ENCODE measurements at regions not wholly inside any gene's neighbourhood (a gene's known extent, or its start where the extent isn't known, plus 50 kb on each side); places are given as distances from the start of the nearest gene placed in this dataset.

- no peaks in the 10 kb centered on the region for H3K79me2 ChIP-seq (ENCODE audit: control insufficient read depth, insufficient read depth, low read length)
- no peaks in the 10 kb centered on the region for H3K4me1 ChIP-seq (replicated peaks in 1 of 2; ENCODE audit: control insufficient read depth in 2 of 2, insufficient read depth in 2 of 2, low read length in 2 of 2)
- no peak overlapping the region for H3K9ac ChIP-seq (ENCODE audit: insufficient read depth in 1 of 2, low read depth in 2 of 2, low read length in 2 of 2)
- no peaks in the 10 kb centered on the region for H4K20me1 ChIP-seq (replicated peaks; ENCODE audit: control insufficient read depth, insufficient read depth, low read length)
- CTCF ChIA-PET (ENCODE audit: low intra/inter-chr PET ratio), result no interaction called here
- no peaks in the 10 kb centered on the region for H3K9me3 ChIP-seq (replicated peaks; ENCODE audit: control insufficient read depth, insufficient read depth, low read depth, low read length)
- TF ChIP-seq, protein P1, sequence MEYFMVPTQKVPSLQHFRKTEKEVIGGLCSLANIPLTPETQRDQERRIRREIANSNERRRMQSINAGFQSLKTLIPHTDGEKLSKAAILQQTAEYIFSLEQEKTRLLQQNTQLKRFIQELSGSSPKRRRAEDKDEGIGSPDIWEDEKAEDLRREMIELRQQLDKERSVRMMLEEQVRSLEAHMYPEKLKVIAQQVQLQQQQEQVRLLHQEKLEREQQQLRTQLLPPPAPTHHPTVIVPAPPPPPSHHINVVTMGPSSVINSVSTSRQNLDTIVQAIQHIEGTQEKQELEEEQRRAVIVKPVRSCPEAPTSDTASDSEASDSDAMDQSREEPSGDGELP (CRISPR knock-in tag; IDR thresholded peaks at IDR 0.05; ENCODE audit: borderline replicate concordance), result no peak
- TF ChIP-seq GTF2B (IDR thresholded peaks at IDR 0.05; ENCODE audit: extremely low read depth, insufficient read length), result no peak
- H2AFZ ChIP-seq (ENCODE audit: low read depth, low read length), result no peak overlapping the region
- H3K9me1 ChIP-seq (ENCODE audit: control insufficient read depth, insufficient read depth, low read length), result no peaks in the 10 kb centered on the region
- H3K4me3 ChIP-seq, result no peak overlapping the region
- DNase-seq (ENCODE audit: extremely low read depth in 1 of 4, low spot score in 3 of 4) (no peak), ATAC-seq (no peak), FAIRE-seq (no peak)
- POLR2A ChIA-PET, result no interaction called here
- no peaks in the 10 kb centered on the region; the same call in 2 of the 3 replicates for H3K36me3 ChIP-seq (ENCODE audit: control insufficient read depth, insufficient read depth, low read length)
- BruUV-seq (replicated peaks), result no TSS peak
- intact Hi-C loops (cut with micrococcal nuclease) (no loop called here), in situ Hi-C loops (cut with MboI) (no loop called here)
- H3K27ac ChIP-seq (ENCODE audit: extremely low read depth, low read depth, low read length), result no peak overlapping the region
- no peaks in the 10 kb centered on the region for H3K27me3 ChIP-seq (ENCODE audit: control insufficient read depth in 2 of 2, insufficient read depth in 2 of 2, low read length in 2 of 2)
- no peak overlapping the region for H3K4me2 ChIP-seq (ENCODE audit: insufficient read depth, low read length)
- 8% methylated on average over 5 of the region's 5 CpGs for WGBS (ENCODE audit: insufficient coverage, low coverage, missing lambda C conversion rate)
Observed at GRCh38 chr1:196160066-196160795, 448.0 kb downstream of the KCNT2 start.

DNA sequence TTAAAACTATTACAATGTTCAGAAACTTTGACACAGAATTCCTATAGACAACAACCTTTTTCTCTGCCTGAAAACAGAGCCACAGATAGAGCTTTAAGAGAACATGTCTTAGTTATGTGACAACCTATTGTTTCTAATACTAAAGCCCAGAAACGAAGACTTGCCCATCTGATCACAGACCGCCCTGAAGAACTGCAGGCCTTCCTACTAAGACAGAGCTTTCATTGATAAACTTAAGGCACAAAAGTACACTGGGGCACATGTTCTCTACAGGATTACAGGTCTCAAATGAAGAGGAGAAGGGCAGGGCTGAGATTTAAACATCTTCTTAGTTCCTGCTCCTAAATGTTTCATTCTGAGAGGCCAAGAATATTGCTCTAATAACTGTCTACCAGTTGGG is 452.7 kb downstream of the KCNT2 start:
- H3K9ac ChIP-seq (ENCODE audit: insufficient read depth in 1 of 2, low read depth in 2 of 2, low read length in 2 of 2), result no peak overlapping the region
- no peaks in the 10 kb centered on the region; the same call in 1 of the 2 replicates for H3K9me3 ChIP-seq (replicated peaks; ENCODE audit: control insufficient read depth, insufficient read depth, low read depth, low read length)
- H3K4me2 ChIP-seq (ENCODE audit: insufficient read depth, low read length), result no peak overlapping the region
- H3K4me1 ChIP-seq (replicated peaks in 1 of 2; ENCODE audit: control insufficient read depth in 2 of 2, insufficient read depth in 2 of 2, low read length in 2 of 2), result no peaks in the 10 kb centered on the region
- CTCF ChIA-PET (ENCODE audit: low intra/inter-chr PET ratio), result no interaction called here
- H3K27ac ChIP-seq (ENCODE audit: extremely low read depth, low read depth, low read length), result no peak overlapping the region
- no peak for DNase-seq (ENCODE audit: extremely low read depth in 1 of 4, low spot score in 3 of 4)
- H2AFZ ChIP-seq (ENCODE audit: low read depth, low read length), result peak overlapping the region; percentile 19; the same call in 1 of the 2 replicates
- intact Hi-C loops (cut with micrococcal nuclease), result no loop called here
- in situ Hi-C loops (cut with MboI), result loop anchor here (10.0 kb wide), 2 partner anchors 159 to 509 kb away; no protein-coding TSS in a partner anchor
- no peaks in the 10 kb centered on the region for H4K20me1 ChIP-seq (replicated peaks; ENCODE audit: control insufficient read depth, insufficient read depth, low read length)
- POLR2A ChIA-PET, result no interaction called here
- WGBS (ENCODE audit: insufficient coverage, low coverage, missing lambda C conversion rate), result 15% methylated on average over 2 of the region's 2 CpGs
- no peaks in the 10 kb centered on the region for H3K27me3 ChIP-seq (ENCODE audit: control insufficient read depth in 2 of 2, insufficient read depth in 2 of 2, low read length in 2 of 2)
- ATAC-seq, result no peak
- H3K9me1 ChIP-seq (ENCODE audit: control insufficient read depth, insufficient read depth, low read length), result no peaks in the 10 kb centered on the region
- H3K36me3 ChIP-seq (ENCODE audit: control insufficient read depth, insufficient read depth, low read length), result no peaks in the 10 kb centered on the region; the same call in 2 of the 3 replicates
- FAIRE-seq, result no peak
- no peaks in the 10 kb centered on the region for H3K79me2 ChIP-seq (ENCODE audit: control insufficient read depth, insufficient read depth, low read length)
- H3K4me3 ChIP-seq, result no peak overlapping the region
- no TSS peak for BruUV-seq (replicated peaks)
- TF ChIP-seq, protein P2, sequence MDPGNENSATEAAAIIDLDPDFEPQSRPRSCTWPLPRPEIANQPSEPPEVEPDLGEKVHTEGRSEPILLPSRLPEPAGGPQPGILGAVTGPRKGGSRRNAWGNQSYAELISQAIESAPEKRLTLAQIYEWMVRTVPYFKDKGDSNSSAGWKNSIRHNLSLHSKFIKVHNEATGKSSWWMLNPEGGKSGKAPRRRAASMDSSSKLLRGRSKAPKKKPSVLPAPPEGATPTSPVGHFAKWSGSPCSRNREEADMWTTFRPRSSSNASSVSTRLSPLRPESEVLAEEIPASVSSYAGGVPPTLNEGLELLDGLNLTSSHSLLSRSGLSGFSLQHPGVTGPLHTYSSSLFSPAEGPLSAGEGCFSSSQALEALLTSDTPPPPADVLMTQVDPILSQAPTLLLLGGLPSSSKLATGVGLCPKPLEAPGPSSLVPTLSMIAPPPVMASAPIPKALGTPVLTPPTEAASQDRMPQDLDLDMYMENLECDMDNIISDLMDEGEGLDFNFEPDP (CRISPR knock-in tag; IDR thresholded peaks at IDR 0.05), result no peak
- TF ChIP-seq NR4A1 (CRISPR knock-in tag; IDR thresholded peaks at IDR 0.05) (no peak), NR4A1 (tag; IDR thresholded peaks at IDR 0.05) (no peak), CBFA2T3 (IDR thresholded peaks at IDR 0.05) (no peak), ZNF512 (tag; IDR thresholded peaks at IDR 0.05) (no peak), GATAD2A (IDR thresholded peaks at IDR 0.05) (no peak)
- TF ChIP-seq, protein P3, sequence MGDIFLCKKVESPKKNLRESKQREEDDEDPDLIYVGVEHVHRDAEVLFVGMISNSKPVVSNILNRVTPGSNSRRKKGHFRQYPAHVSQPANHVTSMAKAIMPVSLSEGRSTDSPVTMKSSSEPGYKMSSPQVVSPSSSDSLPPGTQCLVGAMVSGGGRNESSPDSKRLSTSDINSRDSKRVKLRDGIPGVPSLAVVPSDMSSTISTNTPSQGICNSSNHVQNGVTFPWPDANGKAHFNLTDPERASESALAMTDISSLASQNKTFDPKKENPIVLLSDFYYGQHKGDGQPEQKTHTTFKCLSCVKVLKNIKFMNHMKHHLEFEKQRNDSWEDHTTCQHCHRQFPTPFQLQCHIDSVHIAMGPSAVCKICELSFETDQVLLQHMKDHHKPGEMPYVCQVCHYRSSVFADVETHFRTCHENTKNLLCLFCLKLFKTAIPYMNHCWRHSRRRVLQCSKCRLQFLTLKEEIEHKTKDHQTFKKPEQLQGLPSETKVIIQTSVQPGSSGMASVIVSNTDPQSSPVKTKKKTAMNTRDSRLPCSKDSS (IDR thresholded peaks at IDR 0.05; ENCODE audit: low read depth, partially characterized antibody), result no peak

Data from K562 (cell line).